CD14-positive monocyte (primary cell): ENCODE measurements at regions not wholly inside any gene's neighbourhood (a gene's known extent, or its start where the extent isn't known, plus 50 kb on each side); places are given as distances from the start of the nearest gene placed in this dataset.

ENCODE experiments used
- DNase-seq, 3 donors: peaks; one replicate each; pipeline ENCODE4 v3.0.0-alpha.2; 2011 to 2022
- H2AFZ ChIP-seq: 2 replicates; pipeline ENCODE4 v1.6.0; 2012; ENCODE audit warnings: mild to moderate bottlenecking, low read depth, low read length, inconsistent platforms; ENCODE audit not compliant: insufficient read depth, poor library complexity, severe bottlenecking
- H3K27ac ChIP-seq, 2 donors: 1 replicate in 1 of 2; 2 replicates in 1 of 2; pipeline ENCODE4 v1.5.1; 2012 to 2013; ENCODE audit warnings: low read length in 2 of 2, control low read depth in 1 of 2, inconsistent platforms in 1 of 2, low read depth in 1 of 2, mild to moderate bottlenecking in 1 of 2
- H3K27me3 ChIP-seq, 2 donors: one replicate each; pipeline versions ENCODE4 v1.6.0 to v1.6.1; 2011 to 2013; ENCODE audit warnings: low read length in 2 of 2; ENCODE audit not compliant: control insufficient read depth in 2 of 2, insufficient read depth in 2 of 2
- H3K36me3 ChIP-seq, 2 donors: replicated peaks in 1 of 2; 1 replicate in 1 of 2; 2 replicates in 1 of 2; pipeline versions ENCODE4 v1.5.1 to v1.6.1; 2012 to 2013; ENCODE audit warnings: low read length in 2 of 2, control low read depth in 1 of 2, inconsistent platforms in 1 of 2, mild to moderate bottlenecking in 1 of 2; ENCODE audit not compliant: insufficient read depth in 2 of 2, control insufficient read depth in 1 of 2
- H3K4me1 ChIP-seq, 2 donors: 1 replicate in 1 of 2; 2 replicates in 1 of 2; pipeline versions ENCODE4 v1.5.1 to v1.6.1; 2012 to 2013; ENCODE audit warnings: low read length in 2 of 2, control low read depth in 1 of 2, inconsistent platforms in 1 of 2, mild to moderate bottlenecking in 1 of 2, moderate library complexity in 1 of 2; ENCODE audit not compliant: insufficient read depth in 2 of 2, control insufficient read depth in 1 of 2
- H3K4me2 ChIP-seq: replicated peaks from 2 replicates; pipeline ENCODE3; 2012; ENCODE audit warnings: low read length, moderate library complexity, mild to moderate bottlenecking; ENCODE audit not compliant: poor library complexity, severe bottlenecking; ENCODE audit errors: extremely low read depth
- H3K4me3 ChIP-seq, 3 experiments: fragments of 200-600 bp in 1 of 3; sonication (generic) in 1 of 3; replicated peaks in 1 of 3; 1 replicate in 2 of 3; 2 replicates in 1 of 3; pipeline ENCODE4 v1.5.1; 2011 to 2013; ENCODE audit warnings: low read length in 3 of 3, mild to moderate bottlenecking in 3 of 3, control low read depth in 2 of 3, low read depth in 2 of 3, inconsistent platforms in 1 of 3, moderate library complexity in 1 of 3
- H3K79me2 ChIP-seq: 2 replicates; pipeline ENCODE4 v1.6.0; 2012; ENCODE audit warnings: mild to moderate bottlenecking, control low read depth, inconsistent platforms, low read length, moderate library complexity; ENCODE audit not compliant: insufficient read depth
- H3K9ac ChIP-seq: 2 replicates; pipeline ENCODE4 v1.6.0; 2017; ENCODE audit warnings: low read length, mild to moderate bottlenecking; ENCODE audit not compliant: insufficient read depth, poor library complexity, severe bottlenecking
- H3K9me3 ChIP-seq, 2 donors: replicated peaks in 1 of 2; 1 replicate in 1 of 2; 2 replicates in 1 of 2; pipeline versions ENCODE4 v1.5.1 to v1.6.1; 2012 to 2013; ENCODE audit warnings: low read length in 2 of 2, control low read depth in 1 of 2; ENCODE audit not compliant: control insufficient read depth in 1 of 2, insufficient read depth in 1 of 2
- H4K20me1 ChIP-seq: 2 replicates; pipeline ENCODE4 v1.6.0; 2012; ENCODE audit warnings: mild to moderate bottlenecking, low read length, control low read depth, moderate library complexity; ENCODE audit not compliant: insufficient read depth
- H3K27ac Mint-ChIP-seq, 7 donors: one replicate each; pipeline ENCODE4 v1.8.0; 2020; ENCODE audit warnings: mild to moderate bottlenecking in 7 of 7, mixed read lengths in 7 of 7, moderate library complexity in 6 of 7, inconsistent platforms in 2 of 7
- H3K27me3 Mint-ChIP-seq, 3 donors: one replicate each; pipeline ENCODE4 v1.8.0; 2021 to 2022; ENCODE audit warnings: low read depth in 3 of 3, mild to moderate bottlenecking in 3 of 3, mixed read lengths in 3 of 3, moderate library complexity in 3 of 3, inconsistent platforms in 1 of 3
- H3K36me3 Mint-ChIP-seq, 2 donors: one replicate each; pipeline ENCODE4 v1.8.0; 2020; ENCODE audit warnings: mixed read lengths in 2 of 2, inconsistent platforms in 1 of 2, mild to moderate bottlenecking in 1 of 2
- H3K4me1 Mint-ChIP-seq: one replicate; pipeline ENCODE4 v1.8.0; 2020; ENCODE audit warnings: mild to moderate bottlenecking, mixed read lengths
- H3K4me3 Mint-ChIP-seq, 2 donors: one replicate each; pipeline ENCODE4 v1.8.0; 2020; ENCODE audit warnings: mild to moderate bottlenecking in 2 of 2, mixed read lengths in 2 of 2, moderate library complexity in 1 of 2
- H3K9me3 Mint-ChIP-seq, 7 donors: one replicate each; pipeline ENCODE4 v1.8.0; 2020 to 2022; ENCODE audit warnings: mixed read lengths in 7 of 7, mild to moderate bottlenecking in 6 of 7, moderate library complexity in 6 of 7, inconsistent platforms in 2 of 7
- CTCF ChIP-seq: fragments of 200-600 bp; IDR thresholded peaks from one replicate; pipeline ENCODE4 v1.8.0; 2022; ENCODE audit warnings: antibody characterized with exemption, mild to moderate bottlenecking
- WGBS: methylation state at CpG from one replicate; pipeline ENCODE4 v1.1.5; 2013; ENCODE audit warnings: missing lambda C conversion rate; ENCODE audit not compliant: insufficient coverage; 5-methylcytosine and 5-hydroxymethylcytosine counted together
- intact Hi-C, 2 donors: fragments of 100-400 bp; cut with micrococcal nuclease; formaldehyde crosslinking; loops; one replicate each; pipeline versions ENCODE4 v1.15.0 to v1.15.1; 2023

DNA sequence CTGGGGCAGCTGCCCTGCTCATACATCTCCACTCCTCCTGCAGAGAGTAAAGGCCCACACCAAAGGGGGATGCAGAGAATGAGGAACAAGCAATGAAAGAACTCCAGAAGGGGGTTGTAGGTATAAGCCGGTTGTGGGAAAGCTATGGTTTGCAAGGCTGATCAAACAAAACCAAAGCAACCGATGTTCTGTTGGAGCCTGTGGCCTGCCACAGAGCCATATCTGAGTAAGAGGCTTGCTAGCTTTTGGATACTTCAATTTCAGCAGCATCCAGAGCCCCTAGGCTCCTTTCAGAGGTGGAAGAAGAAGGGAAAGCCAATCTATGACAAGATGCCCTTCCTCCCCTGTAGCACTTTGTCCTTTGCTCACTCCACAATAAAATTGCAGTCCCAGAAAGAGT, 163.2 kb downstream of the RRAGC start:
- peaks cover 2 to 14% (median 6%) of the 10 kb centered on the region in 7 donors for H3K9me3 Mint-ChIP-seq
- H3K27me3 Mint-ChIP-seq, result peaks cover 2 to 16% (median 8%) of the 10 kb centered on the region in 3 donors
- Histone ChIP-seq H4K20me1 (no peaks in the 10 kb centered on the region), H3K36me3 (no peaks in the 10 kb centered on the region), H3K9me3 (peaks cover 0 to 3% of the 10 kb centered on the region in 2 donors), H3K4me1 (no peaks in the 10 kb centered on the region), H2AFZ (no peak overlapping the region), H3K27ac (no peak overlapping the region), H3K27me3 (no peaks in the 10 kb centered on the region), H3K4me2 (no peak overlapping the region), H3K4me3 (no peak overlapping the region), H3K9ac (no peak overlapping the region), H3K79me2 (no peaks in the 10 kb centered on the region)
- DNase-seq, result no peak
- H3K4me3 Mint-ChIP-seq, result no peak overlapping the region
- H3K27ac Mint-ChIP-seq, result no peak overlapping the region
- 86% methylated on average over 2 of the region's 2 CpGs for WGBS
- intact Hi-C loops, result no loop called here
- H3K36me3 Mint-ChIP-seq, result no peaks in the 10 kb centered on the region
- no peak for TF ChIP-seq CTCF
- H3K4me1 Mint-ChIP-seq, result no peaks in the 10 kb centered on the region

DNA sequence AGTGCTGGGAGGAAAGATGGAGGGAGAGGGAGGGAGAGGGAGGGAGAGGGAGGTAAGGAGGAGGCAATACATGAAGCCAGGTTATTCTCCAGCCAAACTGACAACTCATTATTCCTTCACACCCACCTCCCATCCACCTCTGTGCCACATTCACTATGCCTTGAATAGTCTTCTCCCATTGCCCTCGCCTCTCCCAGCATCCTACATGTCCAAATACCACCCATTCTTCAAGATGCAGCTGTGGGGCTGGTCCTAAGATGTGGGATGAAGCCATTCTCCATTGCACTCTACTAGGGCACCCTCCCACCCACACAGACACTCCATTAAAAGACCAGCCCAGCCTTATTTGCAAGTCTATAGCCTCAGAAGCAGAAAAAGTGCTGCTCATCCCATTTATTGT, 165.8 kb downstream of the RRAGC start:
- H4K20me1 ChIP-seq, result no peaks in the 10 kb centered on the region

More for the DNA sequence above, 165.8 kb downstream of the RRAGC start:
- Histone ChIP-seq H3K4me1 (no peaks in the 10 kb centered on the region), H3K27ac (no peak overlapping the region), H3K9ac (no peak overlapping the region), H3K36me3 (no peaks in the 10 kb centered on the region), H3K79me2 (no peaks in the 10 kb centered on the region), H3K9me3 (no peaks in the 10 kb centered on the region), H2AFZ (no peak overlapping the region), H3K4me2 (no peak overlapping the region), H3K4me3 (no peak overlapping the region), H3K27me3 (peaks cover 3 to 6% of the 10 kb centered on the region in 2 donors)
- Mint-ChIP-seq H3K36me3 (no peaks in the 10 kb centered on the region), H3K27ac (no peak overlapping the region), H3K4me3 (no peak overlapping the region), H3K4me1 (no peaks in the 10 kb centered on the region), H3K27me3 (peaks cover 2 to 21% (median 9%) of the 10 kb centered on the region in 3 donors), H3K9me3 (peaks cover 0 to 9% (median 3%) of the 10 kb centered on the region in 7 donors)
- intact Hi-C loops, result no loop called here
- no peak for TF ChIP-seq CTCF
- no peak for DNase-seq
- no CpG with 5 or more reads among the region's 1 CpG for WGBS
